Duodenal mucosa (tissue), 2 donors: ENCODE measurements at regions not wholly inside any gene's neighbourhood (a gene's known extent, or its start where the extent isn't known, plus 50 kb on each side); places are given as distances from the start of the nearest gene placed in this dataset.

ENCODE experiments used
- H3K27ac ChIP-seq: one replicate; pipeline ENCODE4 v1.7.0; 2013; ENCODE audit warnings: low read depth, low read length
- H3K27me3 ChIP-seq, 2 donors: one replicate each; pipeline ENCODE4 v1.7.0; 2013; ENCODE audit warnings: low read length in 2 of 2, control low read depth in 1 of 2; ENCODE audit not compliant: insufficient read depth in 2 of 2, control insufficient read depth in 1 of 2
- H3K36me3 ChIP-seq, 2 donors: one replicate each; pipeline ENCODE4 v1.7.0; 2013; ENCODE audit warnings: low read length in 2 of 2, control low read depth in 1 of 2; ENCODE audit not compliant: insufficient read depth in 2 of 2, control insufficient read depth in 1 of 2
- H3K4me1 ChIP-seq, 2 donors: one replicate each; pipeline ENCODE4 v1.7.0; 2013; ENCODE audit warnings: low read length in 2 of 2, control low read depth in 1 of 2; ENCODE audit not compliant: insufficient read depth in 2 of 2, control insufficient read depth in 1 of 2
- H3K4me3 ChIP-seq, 2 donors: one replicate each; pipeline ENCODE4 v1.7.0; 2013; ENCODE audit warnings: low read length in 2 of 2, low read depth in 1 of 2
- H3K9ac ChIP-seq, 2 donors: one replicate each; pipeline ENCODE4 v1.7.0; 2013; ENCODE audit warnings: low read length in 2 of 2, low read depth in 1 of 2
- H3K9me3 ChIP-seq, 2 donors: one replicate each; pipeline ENCODE4 v1.7.0; 2013; ENCODE audit warnings: low read length in 2 of 2, control low read depth in 1 of 2; ENCODE audit not compliant: control insufficient read depth in 1 of 2

GRCh38 chr14:46384611-46385010 lies 267.0 kb downstream of the RPL10L start:
- peaks cover 2 to 9% of the 10 kb centered on the region in 2 donors for H3K9me3 ChIP-seq
- no peak overlapping the region for H3K27ac ChIP-seq
- H3K9ac ChIP-seq, result no peak overlapping the region
- H3K36me3 ChIP-seq, result no peaks in the 10 kb centered on the region
- H3K4me3 ChIP-seq, result no peak overlapping the region
- H3K4me1 ChIP-seq, result no peaks in the 10 kb centered on the region
- no peaks in the 10 kb centered on the region for H3K27me3 ChIP-seq

GRCh38 chr14:46381674-46382073 lies 269.9 kb downstream of the RPL10L start:
- Histone ChIP-seq H3K4me1 (no peaks in the 10 kb centered on the region), H3K27ac (no peak overlapping the region), H3K9me3 (peaks cover 7 to 16% of the 10 kb centered on the region in 2 donors), H3K36me3 (no peaks in the 10 kb centered on the region), H3K4me3 (no peak overlapping the region), H3K9ac (no peak overlapping the region), H3K27me3 (no peaks in the 10 kb centered on the region)

GRCh38 chr14:46378248-46378647 lies 273.3 kb downstream of the RPL10L start:
- Histone ChIP-seq H3K9ac (no peak overlapping the region), H3K4me3 (no peak overlapping the region), H3K9me3 (peaks cover 7 to 10% of the 10 kb centered on the region in 2 donors), H3K27me3 (no peaks in the 10 kb centered on the region), H3K4me1 (no peaks in the 10 kb centered on the region), H3K36me3 (no peaks in the 10 kb centered on the region), H3K27ac (no peak overlapping the region)

GRCh38 chr14:46377305-46377704 lies 274.3 kb downstream of the RPL10L start:
- Histone ChIP-seq H3K36me3 (no peaks in the 10 kb centered on the region), H3K9me3 (peaks cover 7 to 10% of the 10 kb centered on the region in 2 donors), H3K27ac (no peak overlapping the region), H3K27me3 (no peaks in the 10 kb centered on the region), H3K4me3 (no peak overlapping the region), H3K9ac (no peak overlapping the region), H3K4me1 (no peaks in the 10 kb centered on the region)

GRCh38 chr14:46369391-46369790 lies 282.2 kb downstream of the RPL10L start:
- H3K36me3 ChIP-seq, result no peaks in the 10 kb centered on the region
- H3K27ac ChIP-seq, result no peak overlapping the region
- H3K4me3 ChIP-seq, result no peak overlapping the region
- no peaks in the 10 kb centered on the region for H3K27me3 ChIP-seq
- no peaks in the 10 kb centered on the region for H3K9me3 ChIP-seq
- no peak overlapping the region for H3K9ac ChIP-seq
- no peaks in the 10 kb centered on the region for H3K4me1 ChIP-seq

GRCh38 chr14:46368275-46368674 lies 283.3 kb downstream of the RPL10L start:
- Histone ChIP-seq H3K27me3 (no peaks in the 10 kb centered on the region), H3K27ac (no peak overlapping the region), H3K4me3 (no peak overlapping the region), H3K4me1 (no peaks in the 10 kb centered on the region), H3K36me3 (no peaks in the 10 kb centered on the region), H3K9me3 (no peaks in the 10 kb centered on the region), H3K9ac (no peak overlapping the region)

GRCh38 chr14:46352844-46353243 lies 298.7 kb downstream of the RPL10L start:
- Histone ChIP-seq H3K9ac (no peak overlapping the region), H3K27ac (no peak overlapping the region), H3K36me3 (no peaks in the 10 kb centered on the region), H3K4me3 (no peak overlapping the region), H3K27me3 (no peaks in the 10 kb centered on the region), H3K9me3 (peaks cover 0 to 2% of the 10 kb centered on the region in 2 donors), H3K4me1 (no peaks in the 10 kb centered on the region)

- Histone ChIP-seq H3K27ac (no peak overlapping the region), H3K9ac (no peak overlapping the region), H3K36me3 (no peaks in the 10 kb centered on the region), H3K4me1 (no peaks in the 10 kb centered on the region), H3K9me3 (peaks cover 0 to 6% of the 10 kb centered on the region in 2 donors), H3K27me3 (no peaks in the 10 kb centered on the region), H3K4me3 (no peak overlapping the region)
These were observed 307.1 kb downstream of the RPL10L start for GRCh38 chr14:46344327-46344937.

- H3K27ac ChIP-seq, result no peak overlapping the region
- H3K36me3 ChIP-seq, result no peaks in the 10 kb centered on the region
- peaks cover 0 to 2% of the 10 kb centered on the region in 2 donors for H3K9me3 ChIP-seq
- H3K9ac ChIP-seq, result no peak overlapping the region
- H3K4me1 ChIP-seq, result no peaks in the 10 kb centered on the region
- no peak overlapping the region for H3K4me3 ChIP-seq
- no peaks in the 10 kb centered on the region for H3K27me3 ChIP-seq
These were observed 325.8 kb downstream of the RPL10L start for GRCh38 chr14:46325777-46326176.

GRCh38 chr14:46325157-46325556 lies 326.4 kb downstream of the RPL10L start:
- H3K36me3 ChIP-seq, result no peaks in the 10 kb centered on the region
- peaks cover 0 to 2% of the 10 kb centered on the region in 2 donors for H3K9me3 ChIP-seq
- no peaks in the 10 kb centered on the region for H3K27me3 ChIP-seq
- H3K9ac ChIP-seq, result no peak overlapping the region
- no peak overlapping the region for H3K4me3 ChIP-seq
- no peaks in the 10 kb centered on the region for H3K4me1 ChIP-seq
- no peak overlapping the region for H3K27ac ChIP-seq

GRCh38 chr14:46323404-46323762 lies 328.2 kb downstream of the RPL10L start:
- Histone ChIP-seq H3K36me3 (no peaks in the 10 kb centered on the region), H3K4me1 (no peaks in the 10 kb centered on the region), H3K4me3 (no peak overlapping the region), H3K9ac (no peak overlapping the region), H3K9me3 (peaks cover 0 to 2% of the 10 kb centered on the region in 2 donors), H3K27me3 (no peaks in the 10 kb centered on the region), H3K27ac (no peak overlapping the region)
